ENCODE measurements at regions not wholly inside any gene's neighbourhood (a gene's known extent, or its start where the extent isn't known, plus 50 kb on each side); places are given as distances from the start of the nearest gene placed in this dataset.

- TF ChIP-seq SETDB1 (IDR thresholded peaks at IDR 0.05; ENCODE audit: low read length): no peak
- TF ChIP-seq CTCF (IDR thresholded peaks at IDR 0.05 in 2 of 3, conservative IDR thresholded peaks at IDR 0.05 in 1 of 3; ENCODE audit: insufficient read depth in 2 of 3, low read depth in 1 of 3, low read length in 3 of 3): no peak
- TF ChIP-seq CBFA2T2 (conservative IDR thresholded peaks at IDR 0.05): no peak
- no peak for TF ChIP-seq KAT7 (CRISPR knock-in tag; IDR thresholded peaks at IDR 0.05; ENCODE audit: borderline replicate concordance)
- no peak for TF ChIP-seq PKNOX1 (IDR thresholded peaks at IDR 0.05)
- TF ChIP-seq PHF8 (IDR thresholded peaks at IDR 0.05; ENCODE audit: borderline replicate concordance, low read length): no peak
- TF ChIP-seq HDAC2 (IDR thresholded peaks at IDR 0.05): no peak
- TF ChIP-seq CTCFL (IDR thresholded peaks at IDR 0.05; ENCODE audit: borderline replicate concordance, insufficient read depth, low read depth, low read length, poor library complexity, severe bottlenecking): no peak
- TF ChIP-seq MXI1 (IDR thresholded peaks at IDR 0.05; ENCODE audit: low read depth, low read length): no peak
- TF ChIP-seq ARNT (IDR thresholded peaks at IDR 0.05): no peak
- TF ChIP-seq POLR2A (conservative IDR thresholded peaks at IDR 0.05): no peak
- no peak for TF ChIP-seq CREM (IDR thresholded peaks at IDR 0.05; ENCODE audit: low read depth)
- TF ChIP-seq ESRRA (IDR thresholded peaks at IDR 0.05; ENCODE audit: borderline replicate concordance, low read depth): no peak
- no peak for TF ChIP-seq SMARCC2 (IDR thresholded peaks at IDR 0.05; ENCODE audit: low read depth)
Measured at GRCh38 chr3:176120507-176120906, 1076.8 kb downstream of the TBL1XR1 start.

Measured in K562 (cell line).